C4-2B (cell line): ENCODE measurements at regions not wholly inside any gene's neighbourhood (a gene's known extent, or its start where the extent isn't known, plus 50 kb on each side); places are given as distances from the start of the nearest gene placed in this dataset.

Source experiments
- H3K27ac ChIP-seq: fragments of 450-650 bp; 2 replicates; pipeline ENCODE4 v1.5.1; 2017
- CTCF ChIP-seq: fragments of 450-650 bp; conservative IDR thresholded peaks from 2 replicates; pipeline ENCODE4 v1.5.1; 2017; ENCODE audit warnings: mild to moderate bottlenecking
- ZFX ChIP-seq: fragments of 450-650 bp; IDR thresholded peaks from 2 replicates; pipeline ENCODE4 v1.6.1; 2017

- TF ChIP-seq ZFX (no peak), CTCF (no peak)
Measured at GRCh38 chr14:84674636-84675035, 855.3 kb upstream of the FLRT2 start.

GRCh38 chr14:84686550-84686949 lies 843.4 kb upstream of the FLRT2 start:
- no peak overlapping the region for H3K27ac ChIP-seq
- no peak for TF ChIP-seq CTCF
- TF ChIP-seq ZFX: no peak

More at GRCh38 chr14:84674636-84675035, 855.3 kb upstream of the FLRT2 start:
- no peak overlapping the region for H3K27ac ChIP-seq

- no peak for TF ChIP-seq ZFX
- TF ChIP-seq CTCF: no peak
- H3K27ac ChIP-seq: no peak overlapping the region
Measured at GRCh38 chr14:84688297-84689025, 841.5 kb upstream of the FLRT2 start.

- no peak overlapping the region for H3K27ac ChIP-seq
- TF ChIP-seq CTCF: no peak
- TF ChIP-seq ZFX: no peak
Measured at GRCh38 chr14:84694161-84694560, 835.8 kb upstream of the FLRT2 start.

- TF ChIP-seq ZFX (no peak), CTCF (no peak)
- no peak overlapping the region for H3K27ac ChIP-seq
Measured at GRCh38 chr14:84704601-84705000, 825.3 kb upstream of the FLRT2 start.

- H3K27ac ChIP-seq: no peak overlapping the region
- no peak for TF ChIP-seq CTCF
- TF ChIP-seq ZFX: no peak
Measured at GRCh38 chr14:84707830-84708229, 822.1 kb upstream of the FLRT2 start.

- TF ChIP-seq CTCF (no peak), ZFX (no peak)
- no peak overlapping the region for H3K27ac ChIP-seq
Measured at GRCh38 chr14:84708865-84709264, 821.1 kb upstream of the FLRT2 start.
